GM12874 (cell line): ENCODE measurements at regions not wholly inside any gene's neighbourhood (a gene's known extent, or its start where the extent isn't known, plus 50 kb on each side); places are given as distances from the start of the nearest gene placed in this dataset.

Experiments used
- TF ChIP-seq, protein P1 (sequence below): IDR thresholded peaks from 2 replicates; pipeline ENCODE4 v1.5.1; 2011; ENCODE audit warnings: low read depth, mild to moderate bottlenecking, control low read depth, low read length, moderate library complexity; ENCODE audit not compliant: insufficient read depth

DNA sequence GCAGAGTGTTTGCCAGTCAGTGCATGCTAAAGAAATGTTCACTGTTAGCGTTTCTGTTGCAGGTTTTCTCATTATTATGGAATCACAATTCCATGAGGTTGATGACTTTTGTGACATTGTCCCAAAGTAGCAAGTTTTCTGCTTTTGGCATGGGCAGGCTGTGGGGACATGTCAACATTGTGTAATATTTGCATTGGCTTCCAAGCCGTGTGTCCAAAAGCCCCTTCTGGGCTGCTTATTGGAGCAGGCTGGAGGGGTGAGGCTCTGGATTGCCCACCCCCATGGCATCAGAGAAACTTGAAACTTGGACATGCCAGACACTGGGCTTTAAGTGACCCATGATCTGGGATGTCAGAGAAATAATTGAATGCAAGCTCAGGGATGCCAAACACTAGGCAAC, 90.7 kb downstream of the RTL9 start:
- TF ChIP-seq, protein P1, sequence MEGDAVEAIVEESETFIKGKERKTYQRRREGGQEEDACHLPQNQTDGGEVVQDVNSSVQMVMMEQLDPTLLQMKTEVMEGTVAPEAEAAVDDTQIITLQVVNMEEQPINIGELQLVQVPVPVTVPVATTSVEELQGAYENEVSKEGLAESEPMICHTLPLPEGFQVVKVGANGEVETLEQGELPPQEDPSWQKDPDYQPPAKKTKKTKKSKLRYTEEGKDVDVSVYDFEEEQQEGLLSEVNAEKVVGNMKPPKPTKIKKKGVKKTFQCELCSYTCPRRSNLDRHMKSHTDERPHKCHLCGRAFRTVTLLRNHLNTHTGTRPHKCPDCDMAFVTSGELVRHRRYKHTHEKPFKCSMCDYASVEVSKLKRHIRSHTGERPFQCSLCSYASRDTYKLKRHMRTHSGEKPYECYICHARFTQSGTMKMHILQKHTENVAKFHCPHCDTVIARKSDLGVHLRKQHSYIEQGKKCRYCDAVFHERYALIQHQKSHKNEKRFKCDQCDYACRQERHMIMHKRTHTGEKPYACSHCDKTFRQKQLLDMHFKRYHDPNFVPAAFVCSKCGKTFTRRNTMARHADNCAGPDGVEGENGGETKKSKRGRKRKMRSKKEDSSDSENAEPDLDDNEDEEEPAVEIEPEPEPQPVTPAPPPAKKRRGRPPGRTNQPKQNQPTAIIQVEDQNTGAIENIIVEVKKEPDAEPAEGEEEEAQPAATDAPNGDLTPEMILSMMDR = no peak

DNA sequence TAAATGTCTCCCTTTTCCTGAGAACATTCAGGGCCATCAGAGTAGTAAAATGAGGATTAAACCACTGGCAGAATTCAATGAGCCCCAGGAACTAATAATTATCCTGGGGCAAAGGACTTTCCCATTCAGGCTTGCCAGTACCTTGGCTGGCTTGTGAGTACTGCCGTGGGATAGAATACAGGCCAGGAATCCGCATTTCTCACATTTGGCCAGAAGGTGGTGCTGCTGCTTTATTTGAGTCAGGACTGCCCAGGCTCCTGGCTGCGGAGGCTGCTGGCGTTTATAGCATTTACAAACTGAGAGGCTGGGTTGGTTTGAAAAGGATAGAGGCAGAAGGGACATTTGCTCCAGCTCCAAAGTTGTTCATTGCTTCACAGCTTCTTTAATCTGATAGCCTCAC, 91.4 kb downstream of the RTL9 start:
- TF ChIP-seq, protein P1 = peak; percentile 53

DNA sequence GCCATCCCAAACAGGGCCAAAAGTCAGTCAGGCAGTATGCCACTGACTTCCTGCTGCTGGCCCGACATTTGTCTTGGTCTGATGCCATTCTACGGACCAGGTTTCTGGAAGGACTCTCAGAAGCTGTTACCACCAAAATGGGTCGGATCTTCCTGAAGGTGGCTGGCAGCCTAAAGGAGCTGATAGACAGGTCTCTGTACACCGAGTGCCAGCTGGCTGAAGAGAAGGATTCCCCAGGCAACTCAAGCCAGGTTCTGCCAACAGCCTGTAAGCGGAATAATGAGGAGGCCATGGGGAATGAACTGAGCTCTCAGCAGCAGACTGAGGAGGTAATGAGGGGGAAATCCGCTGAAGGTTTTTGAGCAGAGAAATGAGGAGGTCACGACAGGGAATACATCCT, 95.7 kb downstream of the RTL9 start:
- TF ChIP-seq, protein P1 = no peak

DNA sequence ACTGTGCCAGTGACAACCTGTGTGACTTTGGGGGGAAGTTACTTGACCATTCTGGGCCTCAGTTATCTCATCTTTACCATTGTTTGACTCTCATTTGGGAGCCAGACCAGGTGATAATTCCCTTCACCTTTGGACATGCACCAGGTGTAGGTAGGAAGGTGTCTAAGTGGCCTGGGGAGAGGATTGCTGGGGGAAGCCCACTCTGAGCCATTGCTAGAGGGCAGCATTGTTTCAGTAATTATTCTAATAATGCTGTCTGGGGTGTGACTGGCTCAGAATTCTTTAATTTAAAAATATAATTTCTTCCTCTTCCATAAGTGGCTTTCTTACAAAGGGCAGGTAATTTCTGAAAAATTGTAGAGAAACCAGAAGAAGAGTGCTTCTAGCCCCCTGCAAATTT, 104.3 kb downstream of the RTL9 start:
- TF ChIP-seq, protein P1 = no peak

DNA sequence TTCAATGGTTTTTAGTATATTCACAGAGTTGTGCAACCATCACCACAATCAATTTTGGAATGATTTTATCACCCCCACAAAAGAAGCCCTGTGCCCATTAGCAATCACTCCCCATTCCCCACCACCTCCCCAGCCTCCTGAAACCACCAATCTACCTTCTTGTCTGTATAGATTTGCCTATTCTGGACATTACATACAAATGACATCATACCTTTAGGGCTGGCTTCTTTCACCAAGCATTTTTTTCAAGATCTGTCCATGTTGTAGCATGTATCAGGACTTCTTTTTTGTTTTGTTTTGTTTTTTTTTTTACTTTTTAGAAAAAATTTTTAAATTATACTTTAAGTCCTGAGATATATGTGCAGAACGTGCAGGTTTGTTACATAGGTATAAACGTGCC, 108.1 kb downstream of the RTL9 start:
- TF ChIP-seq, protein P1 = no peak

DNA sequence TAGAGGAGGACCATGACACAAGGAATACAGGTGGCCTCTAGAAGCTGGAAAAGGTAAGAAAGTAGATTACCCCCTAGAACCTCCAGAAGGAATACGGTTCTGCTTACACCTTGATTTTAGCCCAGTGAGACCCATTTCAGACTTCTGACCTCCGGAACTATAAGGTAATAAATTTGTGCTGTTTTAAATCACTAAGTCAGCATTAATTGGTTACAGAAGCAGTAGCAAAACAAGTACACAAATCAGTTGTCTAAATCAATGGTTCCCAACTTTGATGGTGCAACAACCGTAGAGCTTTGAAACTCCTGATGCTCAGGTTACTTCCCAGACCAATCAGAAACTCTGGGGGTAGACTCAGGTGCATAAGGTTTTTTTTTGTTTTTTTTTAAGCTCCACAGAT, 113.6 kb downstream of the RTL9 start:
- TF ChIP-seq, protein P1 = no peak

DNA sequence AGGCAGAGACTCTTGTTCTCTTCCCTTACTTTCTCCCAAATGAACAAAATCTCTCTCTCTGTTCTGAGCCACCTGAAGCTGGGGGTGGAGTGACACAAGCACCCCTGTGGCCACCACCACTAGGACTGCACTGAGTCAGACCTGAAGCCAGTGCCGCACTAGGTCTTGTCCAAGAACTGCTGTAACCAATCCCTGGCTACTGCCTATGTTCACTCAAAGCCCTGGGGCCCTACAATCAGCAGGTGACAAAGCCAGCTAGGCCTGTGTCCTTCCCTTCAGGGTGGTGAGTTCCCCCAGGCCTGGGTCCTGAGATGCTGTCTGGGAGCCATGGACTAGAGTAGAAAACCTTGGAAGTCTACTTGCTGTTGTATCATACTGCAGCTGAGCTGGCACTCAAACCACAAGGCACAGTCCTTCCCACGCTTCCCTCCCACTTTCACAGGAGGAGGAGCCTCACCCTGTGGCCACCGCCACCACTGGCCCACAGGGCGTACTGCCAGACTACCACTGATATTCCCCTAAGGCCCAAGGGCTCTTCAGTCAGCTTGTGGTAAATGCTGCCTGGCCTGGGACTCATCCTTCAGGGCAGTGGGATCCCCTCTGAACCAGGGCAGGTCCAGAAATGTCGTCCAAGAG, 119.1 kb downstream of the RTL9 start:
- TF ChIP-seq, protein P1 = no peak
